ENCODE measurements at regions not wholly inside any gene's neighbourhood (a gene's known extent, or its start where the extent isn't known, plus 50 kb on each side); places are given as distances from the start of the nearest gene placed in this dataset.

GRCh38 chr15:26148156-26148860 is 285.2 kb upstream of the ATP10A start:
- TF ChIP-seq CTCF (IDR thresholded peaks at IDR 0.05) = no peak
- no peak for TF ChIP-seq POLR2A (IDR thresholded peaks at IDR 0.05; ENCODE audit: low read length)

All from A549 (cell line).